ENCODE measurements at regions not wholly inside any gene's neighbourhood (a gene's known extent, or its start where the extent isn't known, plus 50 kb on each side); places are given as distances from the start of the nearest gene placed in this dataset.

GRCh38 chr14:101705733-101706508 is 55.6 kb upstream of the PPP2R5C start:
- H3K27ac ChIP-seq (ENCODE audit: low read depth): no peak overlapping the region
- H3K4me3 ChIP-seq (ENCODE audit: low read depth, low read length): peak overlapping the region; percentile 38
- H3K36me3 ChIP-seq (ENCODE audit: insufficient read depth): no peaks in the 10 kb centered on the region
- WGBS: 10% methylated on average over 73 of the region's 73 CpGs
- H3K4me1 ChIP-seq (ENCODE audit: insufficient read depth): no peaks in the 10 kb centered on the region
- DNase-seq (ENCODE audit: extremely low spot score): no peak

GRCh38 chr14:101706509-101707067 is 54.9 kb upstream of the PPP2R5C start:
- Histone ChIP-seq H3K36me3 (ENCODE audit: insufficient read depth) (no peaks in the 10 kb centered on the region), H3K4me1 (ENCODE audit: insufficient read depth) (no peaks in the 10 kb centered on the region), H3K4me3 (ENCODE audit: low read depth, low read length) (no peak overlapping the region), H3K27ac (ENCODE audit: low read depth) (no peak overlapping the region)
- 82% methylated on average over 16 of the region's 16 CpGs for WGBS
- no peak for DNase-seq (ENCODE audit: extremely low spot score)

- no peaks in the 10 kb centered on the region for H3K36me3 ChIP-seq (ENCODE audit: insufficient read depth)
- DNase-seq (ENCODE audit: extremely low spot score): peak; percentile 77
- H3K4me3 ChIP-seq (ENCODE audit: low read depth, low read length): no peak overlapping the region
- no peak overlapping the region for H3K27ac ChIP-seq (ENCODE audit: low read depth)
- 31% methylated on average over 18 of the region's 18 CpGs for WGBS
- no peaks in the 10 kb centered on the region for H3K4me1 ChIP-seq (ENCODE audit: insufficient read depth)
Observed at GRCh38 chr14:101707068-101707842, 54.3 kb upstream of the PPP2R5C start.

GRCh38 chr14:101707863-101708620 is 53.5 kb upstream of the PPP2R5C start:
- DNase-seq (ENCODE audit: extremely low spot score): no peak
- Histone ChIP-seq H3K4me1 (ENCODE audit: insufficient read depth) (no peaks in the 10 kb centered on the region), H3K4me3 (ENCODE audit: low read depth, low read length) (no peak overlapping the region), H3K27ac (ENCODE audit: low read depth) (no peak overlapping the region), H3K36me3 (ENCODE audit: insufficient read depth) (no peaks in the 10 kb centered on the region)
- 86% methylated on average over 12 of the region's 12 CpGs for WGBS

- Histone ChIP-seq H3K4me3 (ENCODE audit: low read depth, low read length) (no peak overlapping the region), H3K4me1 (ENCODE audit: insufficient read depth) (no peaks in the 10 kb centered on the region), H3K36me3 (ENCODE audit: insufficient read depth) (no peaks in the 10 kb centered on the region), H3K27ac (ENCODE audit: low read depth) (no peak overlapping the region)
- WGBS: 79% methylated on average over 18 of the region's 18 CpGs
- no peak for DNase-seq (ENCODE audit: extremely low spot score)
Observed at GRCh38 chr14:101708853-101709532, 52.5 kb upstream of the PPP2R5C start.

GRCh38 chr14:101709533-101709881 is 52.0 kb upstream of the PPP2R5C start:
- Histone ChIP-seq H3K27ac (ENCODE audit: low read depth) (no peak overlapping the region), H3K4me1 (ENCODE audit: insufficient read depth) (no peaks in the 10 kb centered on the region), H3K4me3 (ENCODE audit: low read depth, low read length) (no peak overlapping the region), H3K36me3 (ENCODE audit: insufficient read depth) (no peaks in the 10 kb centered on the region)
- no peak for DNase-seq (ENCODE audit: extremely low spot score)
- 89% methylated on average over 11 of the region's 11 CpGs for WGBS

GRCh38 chr14:101709962-101710931 is 51.3 kb upstream of the PPP2R5C start:
- DNase-seq (ENCODE audit: extremely low spot score): no peak
- 72% methylated on average over 10 of the region's 10 CpGs for WGBS
- no peak overlapping the region for H3K4me3 ChIP-seq (ENCODE audit: low read depth, low read length)
- no peak overlapping the region for H3K27ac ChIP-seq (ENCODE audit: low read depth)
- no peaks in the 10 kb centered on the region for H3K4me1 ChIP-seq (ENCODE audit: insufficient read depth)
- no peaks in the 10 kb centered on the region for H3K36me3 ChIP-seq (ENCODE audit: insufficient read depth)

- 66% methylated on average over 13 of the region's 13 CpGs for WGBS
- Histone ChIP-seq H3K4me3 (ENCODE audit: low read depth, low read length) (no peak overlapping the region), H3K4me1 (ENCODE audit: insufficient read depth) (no peaks in the 10 kb centered on the region), H3K36me3 (ENCODE audit: insufficient read depth) (no peaks in the 10 kb centered on the region), H3K27ac (ENCODE audit: low read depth) (no peak overlapping the region)
- no peak for DNase-seq (ENCODE audit: extremely low spot score)
Observed at GRCh38 chr14:101711041-101711856, 50.3 kb upstream of the PPP2R5C start.
